Gastroesophageal sphincter (tissue), 4 donors: ENCODE measurements at regions not wholly inside any gene's neighbourhood (a gene's known extent, or its start where the extent isn't known, plus 50 kb on each side); places are given as distances from the start of the nearest gene placed in this dataset.

Experiments used
- ATAC-seq: fragments of 150-250 bp; one replicate; pipeline ENCODE4 v1.9.1; 2016; ENCODE audit warnings: mild to moderate bottlenecking, moderate library complexity
- H3K27ac ChIP-seq, 4 donors: fragments of 200-600 bp; sonication (generic) in 3 of 4; 1 replicate in 3 of 4; 2 replicates in 1 of 4; pipeline ENCODE4 v1.5.1; 2016 to 2019
- H3K27me3 ChIP-seq: fragments of 200-600 bp; sonication (generic); one replicate; pipeline ENCODE4 v1.5.1; 2019
- H3K36me3 ChIP-seq, 2 donors: fragments of 200-600 bp; sonication (generic); one replicate each; pipeline ENCODE4 v1.5.1; 2019; ENCODE audit warnings: control low read depth in 1 of 2
- H3K4me1 ChIP-seq, 3 donors: fragments of 200-600 bp; sonication (generic); 1 replicate in 2 of 3; 2 replicates in 1 of 3; pipeline ENCODE4 v1.5.1; 2016 to 2019; ENCODE audit warnings: control low read depth in 2 of 3
- H3K4me3 ChIP-seq, 2 donors: fragments of 200-600 bp; sonication (generic); one replicate each; pipeline ENCODE4 v1.5.1; 2019; ENCODE audit warnings: mild to moderate bottlenecking in 1 of 2, moderate library complexity in 1 of 2
- H3K9me3 ChIP-seq, 3 donors: fragments of 200-600 bp; sonication (generic); one replicate each; pipeline ENCODE4 v1.5.1; 2017 to 2019; ENCODE audit warnings: control low read depth in 2 of 3
- CTCF ChIP-seq, 4 experiments: fragments of 200-600 bp in 2 of 4; fragments of 450-650 bp in 2 of 4; sonication (generic) in 1 of 4; IDR thresholded peaks; one replicate each; pipeline ENCODE4 v1.5.1; 2017 to 2019; ENCODE audit warnings: antibody characterized with exemption in 4 of 4, mild to moderate bottlenecking in 2 of 4, moderate library complexity in 2 of 4
- EP300 ChIP-seq: sonication (generic); formaldehyde crosslinking; IDR thresholded peaks from one replicate; pipeline ENCODE4 v1.6.1; 2017; ENCODE audit warnings: antibody characterized with exemption, mild to moderate bottlenecking
- POLR2A ChIP-seq, 2 donors: fragments of 450-650 bp; IDR thresholded peaks; one replicate each; pipeline ENCODE4 v1.6.1; 2017; ENCODE audit warnings: antibody characterized with exemption in 2 of 2, mild to moderate bottlenecking in 2 of 2, moderate library complexity in 1 of 2
- POLR2AphosphoS5 ChIP-seq: sonication (generic); formaldehyde crosslinking; IDR thresholded peaks from one replicate; pipeline ENCODE4 v1.6.1; 2017; ENCODE audit warnings: antibody characterized with exemption
- WGBS, 2 donors: methylation state at CpG; one replicate each; pipeline ENCODE4 v1.1.5; 2018; ENCODE audit warnings: low coverage in 1 of 2; 5-methylcytosine and 5-hydroxymethylcytosine counted together

GRCh38 chr2:121030523-121030922, 254.5 kb downstream of the TFCP2L1 start:
- H3K27ac ChIP-seq = no peak overlapping the region
- H3K27me3 ChIP-seq = peaks cover 15% of the 10 kb centered on the region
- WGBS, 2 donors = 60% methylated on average over 1 of the region's 3 CpGs; no CpG with 5 or more reads in 1 of the 2 donors
- H3K4me1 ChIP-seq = no peaks in the 10 kb centered on the region
- TF ChIP-seq CTCF (IDR thresholded peaks at IDR 0.05) (no peak), POLR2A (IDR thresholded peaks at IDR 0.05) (no peak), POLR2AphosphoS5 (no peak), EP300 (no peak)
- H3K4me3 ChIP-seq = no peak overlapping the region
- H3K36me3 ChIP-seq = no peaks in the 10 kb centered on the region
- ATAC-seq = no peak
- H3K9me3 ChIP-seq = no peaks in the 10 kb centered on the region

- TF ChIP-seq CTCF (IDR thresholded peaks at IDR 0.05) = no peak
- TF ChIP-seq POLR2A (IDR thresholded peaks at IDR 0.05) = no peak
- no peak for TF ChIP-seq EP300
- no peak for TF ChIP-seq POLR2AphosphoS5
- no peaks in the 10 kb centered on the region for H3K9me3 ChIP-seq
- H3K4me3 ChIP-seq = no peak overlapping the region
- H3K27ac ChIP-seq = no peak overlapping the region
- 81 to 95% methylated on average over 4 of the region's 12 CpGs for WGBS, 2 donors
- H3K36me3 ChIP-seq = no peaks in the 10 kb centered on the region
- ATAC-seq = no peak
- peaks cover 15% of the 10 kb centered on the region for H3K27me3 ChIP-seq
- no peaks in the 10 kb centered on the region for H3K4me1 ChIP-seq
Measured at GRCh38 chr2:121031568-121032340, 253.2 kb downstream of the TFCP2L1 start.

GRCh38 chr2:121033461-121033996, 251.5 kb downstream of the TFCP2L1 start:
- Histone ChIP-seq H3K4me3 (no peak overlapping the region), H3K36me3 (no peaks in the 10 kb centered on the region), H3K9me3 (no peaks in the 10 kb centered on the region), H3K27ac (no peak overlapping the region), H3K27me3 (peaks cover 15% of the 10 kb centered on the region), H3K4me1 (peaks cover 0 to 3% (median 0%) of the 10 kb centered on the region in 3 donors)
- WGBS, 2 donors = 67 to 74% methylated on average over 6 of the region's 7 CpGs
- no peak for ATAC-seq
- TF ChIP-seq POLR2A (IDR thresholded peaks at IDR 0.05) = no peak
- no peak for TF ChIP-seq CTCF (IDR thresholded peaks at IDR 0.05)
- TF ChIP-seq EP300 = no peak
- TF ChIP-seq POLR2AphosphoS5 = no peak

- Histone ChIP-seq H3K27ac (no peak overlapping the region), H3K4me1 (peaks cover 0 to 10% (median 0%) of the 10 kb centered on the region in 3 donors), H3K36me3 (no peaks in the 10 kb centered on the region), H3K9me3 (no peaks in the 10 kb centered on the region), H3K4me3 (no peak overlapping the region), H3K27me3 (peaks cover 15% of the 10 kb centered on the region)
- ATAC-seq = no peak
- WGBS, 2 donors = 79 to 91% methylated on average over 5 of the region's 5 CpGs
- TF ChIP-seq EP300 (no peak), POLR2A (IDR thresholded peaks at IDR 0.05) (no peak), POLR2AphosphoS5 (no peak), CTCF (IDR thresholded peaks at IDR 0.05) (no peak)
Measured at GRCh38 chr2:121034551-121034950, 250.5 kb downstream of the TFCP2L1 start.

GRCh38 chr2:121036226-121036692, 248.7 kb downstream of the TFCP2L1 start:
- Histone ChIP-seq H3K27me3 (peaks cover 15% of the 10 kb centered on the region), H3K27ac (no peak overlapping the region), H3K36me3 (no peaks in the 10 kb centered on the region), H3K4me1 (peaks cover 0 to 10% (median 0%) of the 10 kb centered on the region in 3 donors), H3K4me3 (no peak overlapping the region), H3K9me3 (no peaks in the 10 kb centered on the region)
- no peak for ATAC-seq
- TF ChIP-seq EP300 (no peak), POLR2AphosphoS5 (no peak), CTCF (IDR thresholded peaks at IDR 0.05) (no peak), POLR2A (IDR thresholded peaks at IDR 0.05) (no peak)
- WGBS, 2 donors = 83 to 89% methylated on average over 1 to 2 of the region's 2 CpGs
